K562 (cell line): ENCODE measurements at regions not wholly inside any gene's neighbourhood (a gene's known extent, or its start where the extent isn't known, plus 50 kb on each side); places are given as distances from the start of the nearest gene placed in this dataset.

ENCODE experiments used
- BDP1 ChIP-seq: IDR thresholded peaks from 3 replicates; pipeline ENCODE4 v1.6.1; 2011; ENCODE audit not compliant: insufficient read length, insufficient read depth
- CCAR2 ChIP-seq: fragments of 200-400 bp; formaldehyde crosslinking; IDR thresholded peaks from 2 replicates; pipeline ENCODE4 v1.6.1; 2017; ENCODE audit warnings: mild to moderate bottlenecking, low read depth, low read length
- CTCF ChIP-seq, 3 experiments: IDR thresholded peaks in 2 of 3; conservative IDR thresholded peaks in 1 of 3; 2 replicates each; pipeline ENCODE4 v1.5.1; 2011 to 2012; ENCODE audit warnings: low read length in 3 of 3, mild to moderate bottlenecking in 3 of 3, control low read depth in 2 of 3, improper control_type of control experiment in 1 of 3, inconsistent platforms in 1 of 3, low read depth in 1 of 3, mixed read lengths in 1 of 3, moderate library complexity in 1 of 3; ENCODE audit not compliant: insufficient read depth in 2 of 3
- EHMT2 ChIP-seq: fragments of 450-650 bp; IDR thresholded peaks from 2 replicates; pipeline ENCODE4 v1.6.1; 2018; ENCODE audit warnings: antibody characterized with exemption
- ELF4 ChIP-seq: fragments of 450-650 bp; formaldehyde crosslinking; IDR thresholded peaks from 2 replicates; pipeline ENCODE4 v1.4.0; 2022; ENCODE audit warnings: missing genetic modification characterization
- FOXM1 ChIP-seq, 2 experiments: fragments of 450-650 bp in 1 of 2; sonication (generic) in 1 of 2; formaldehyde crosslinking in 1 of 2; IDR thresholded peaks; 2 replicates each; pipeline versions ENCODE4 v1.6.1 to v1.9.0; 2017 to 2022; ENCODE audit warnings: low read depth in 2 of 2, mild to moderate bottlenecking in 2 of 2, missing genetic modification reagents in 1 of 2, moderate library complexity in 1 of 2
- HNRNPLL ChIP-seq: fragments of 200-400 bp; formaldehyde crosslinking; IDR thresholded peaks from 2 replicates; pipeline ENCODE4 v1.6.1; 2017; ENCODE audit warnings: low read length, low read depth, mild to moderate bottlenecking; ENCODE audit not compliant: poor library complexity, severe bottlenecking
- MCM2 ChIP-seq: fragments of 450-650 bp; IDR thresholded peaks from 2 replicates; pipeline ENCODE4 v1.6.1; 2017; ENCODE audit warnings: low read depth, mild to moderate bottlenecking
- POLR2A ChIP-seq: fragments of 450-650 bp; conservative IDR thresholded peaks from 2 replicates; pipeline ENCODE4 v1.6.1; 2016
- POLR2AphosphoS2 ChIP-seq: IDR thresholded peaks from 2 replicates; pipeline ENCODE4 v1.6.1; 2012; ENCODE audit warnings: low read length, improper control_type of control experiment
- SMARCB1 ChIP-seq: IDR thresholded peaks from 2 replicates; pipeline ENCODE4 v1.6.1; 2011; ENCODE audit warnings: improper control_type of control experiment, low read depth; ENCODE audit not compliant: insufficient read length

GRCh38 chr5:93224624-93225023 lies 356.4 kb downstream of the NR2F1-AS1 start:
- no peak for TF ChIP-seq BDP1
- no peak for TF ChIP-seq EHMT2
- no peak for TF ChIP-seq CCAR2
- no peak for TF ChIP-seq FOXM1 (IDR thresholded peaks at IDR 0.05; ENCODE audit: low read depth)
- no peak for TF ChIP-seq FOXM1 (CRISPR knock-in tag; IDR thresholded peaks at IDR 0.05; ENCODE audit: low read depth)
- no peak for TF ChIP-seq SMARCB1
- no peak for TF ChIP-seq ELF4 (CRISPR knock-in tag)
- TF ChIP-seq MCM2 = no peak
- TF ChIP-seq HNRNPLL = no peak
- no peak for TF ChIP-seq CTCF (IDR thresholded peaks at IDR 0.05 in 2 of 3, conservative IDR thresholded peaks at IDR 0.05 in 1 of 3; ENCODE audit: insufficient read depth in 2 of 3, low read depth in 1 of 3, low read length in 3 of 3)
- no peak for TF ChIP-seq POLR2AphosphoS2
- no peak for TF ChIP-seq POLR2A
